GM19351 (cell line): ENCODE measurements at regions not wholly inside any gene's neighbourhood (a gene's known extent, or its start where the extent isn't known, plus 50 kb on each side); places are given as distances from the start of the nearest gene placed in this dataset.

ENCODE experiments used
- ATAC-seq: cut with Tn5 transposase; IDR thresholded peaks from one replicate; pipeline ENCODE4 v1.9.1; 2021; ENCODE audit warnings: mild to moderate bottlenecking, moderate library complexity; ENCODE audit not compliant: unreplicated experiment

- ATAC-seq: no peak
These were observed 56.6 kb upstream of the BCOR start for GRCh38 chrX:40154250-40154852.

DNA sequence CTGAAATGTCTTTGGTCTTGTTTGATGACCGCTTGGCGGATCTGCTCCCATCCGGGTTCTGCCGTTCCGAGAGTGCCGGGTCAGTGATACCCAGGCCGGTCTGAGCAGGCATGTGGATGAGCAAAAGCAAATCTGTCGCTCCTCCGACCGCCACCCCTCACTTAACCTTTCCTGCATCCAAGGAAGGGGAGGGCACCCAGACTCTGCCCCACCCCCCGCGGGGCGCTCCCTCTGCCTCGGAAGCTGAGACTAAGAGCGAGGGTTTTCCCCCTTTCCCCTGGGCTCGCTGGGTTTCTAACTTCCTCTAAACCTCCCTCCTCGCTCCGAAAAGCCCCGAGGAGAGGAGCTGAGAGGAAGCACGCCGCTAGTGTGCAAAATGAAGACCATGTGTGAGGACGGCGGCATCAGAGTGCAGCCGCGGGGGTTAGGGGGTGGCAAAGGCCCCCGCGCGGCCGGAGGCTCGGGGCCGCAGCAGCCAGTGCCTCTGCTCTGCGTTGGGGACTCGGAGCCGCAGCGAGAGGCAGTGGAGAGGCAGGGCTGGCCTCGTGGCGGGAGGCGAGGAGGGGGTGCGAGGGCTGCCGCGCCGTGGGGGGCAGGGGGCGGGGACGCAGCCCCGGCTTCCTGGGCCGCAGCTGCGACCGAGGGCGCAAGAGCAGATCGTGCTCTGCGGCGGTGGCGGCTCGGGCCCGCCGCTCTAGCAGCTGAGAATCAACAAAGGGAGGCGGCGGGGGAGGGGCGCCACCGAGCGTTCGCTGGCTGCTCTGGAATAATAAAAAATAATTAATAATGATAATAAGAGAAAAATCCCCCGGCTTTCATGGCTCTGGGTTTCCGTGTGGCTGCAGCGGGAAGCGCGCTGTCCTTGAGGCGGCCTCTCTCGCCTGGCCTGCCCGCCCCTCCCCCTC, 55.8 kb upstream of the BCOR start:
- peak; percentile 57 for ATAC-seq

GRCh38 chrX:40152741-40153344, 55.1 kb upstream of the BCOR start:
- ATAC-seq: no peak

- no peak for ATAC-seq
These were observed 54.5 kb upstream of the BCOR start for GRCh38 chrX:40152173-40152711.

- no peak for ATAC-seq
These were observed 53.7 kb upstream of the BCOR start for GRCh38 chrX:40151211-40152172.

- no peak for ATAC-seq
These were observed 52.7 kb upstream of the BCOR start for GRCh38 chrX:40150503-40150902.

DNA sequence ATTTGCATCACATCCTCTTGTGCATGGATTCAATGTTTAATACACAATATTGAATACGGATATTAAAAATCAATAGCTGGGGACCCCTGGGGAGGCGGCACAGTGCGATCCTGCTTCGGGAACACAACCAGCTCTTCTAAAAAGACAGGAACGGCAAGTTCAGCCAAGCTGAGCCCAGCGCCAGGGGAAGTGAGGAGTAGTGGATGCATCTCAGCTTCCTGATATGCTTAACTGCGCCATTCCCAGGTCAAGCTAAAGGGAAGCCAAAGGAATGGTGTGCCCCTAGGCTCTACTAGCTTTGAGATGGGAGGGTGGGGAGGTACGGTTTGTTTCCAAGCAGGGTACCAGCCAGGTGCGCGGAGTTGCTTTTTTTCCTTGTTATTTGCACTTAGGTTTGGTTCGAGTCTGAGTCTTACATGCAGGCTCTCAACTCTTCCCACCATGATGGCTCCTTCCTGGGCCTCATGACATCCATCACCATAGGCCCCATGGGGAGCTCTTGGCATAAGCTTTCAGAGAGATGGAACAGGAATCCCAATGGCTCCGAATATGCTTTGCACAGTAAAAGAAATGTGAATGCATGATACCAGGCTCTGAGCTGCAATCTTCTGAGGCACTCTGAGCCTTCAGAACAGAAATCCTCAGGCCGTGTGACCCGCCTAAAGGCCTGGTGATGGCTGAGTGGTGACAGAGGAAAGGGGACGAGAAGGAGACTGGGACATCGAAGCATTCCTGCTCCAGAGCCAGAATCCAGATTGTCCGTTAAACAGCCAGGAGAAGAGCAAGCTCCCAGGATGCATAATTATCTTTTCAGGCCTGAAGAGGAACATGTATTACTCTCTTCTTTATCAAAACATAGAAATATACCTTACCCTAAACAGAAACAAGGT, 51.8 kb upstream of the BCOR start:
- no peak for ATAC-seq

DNA sequence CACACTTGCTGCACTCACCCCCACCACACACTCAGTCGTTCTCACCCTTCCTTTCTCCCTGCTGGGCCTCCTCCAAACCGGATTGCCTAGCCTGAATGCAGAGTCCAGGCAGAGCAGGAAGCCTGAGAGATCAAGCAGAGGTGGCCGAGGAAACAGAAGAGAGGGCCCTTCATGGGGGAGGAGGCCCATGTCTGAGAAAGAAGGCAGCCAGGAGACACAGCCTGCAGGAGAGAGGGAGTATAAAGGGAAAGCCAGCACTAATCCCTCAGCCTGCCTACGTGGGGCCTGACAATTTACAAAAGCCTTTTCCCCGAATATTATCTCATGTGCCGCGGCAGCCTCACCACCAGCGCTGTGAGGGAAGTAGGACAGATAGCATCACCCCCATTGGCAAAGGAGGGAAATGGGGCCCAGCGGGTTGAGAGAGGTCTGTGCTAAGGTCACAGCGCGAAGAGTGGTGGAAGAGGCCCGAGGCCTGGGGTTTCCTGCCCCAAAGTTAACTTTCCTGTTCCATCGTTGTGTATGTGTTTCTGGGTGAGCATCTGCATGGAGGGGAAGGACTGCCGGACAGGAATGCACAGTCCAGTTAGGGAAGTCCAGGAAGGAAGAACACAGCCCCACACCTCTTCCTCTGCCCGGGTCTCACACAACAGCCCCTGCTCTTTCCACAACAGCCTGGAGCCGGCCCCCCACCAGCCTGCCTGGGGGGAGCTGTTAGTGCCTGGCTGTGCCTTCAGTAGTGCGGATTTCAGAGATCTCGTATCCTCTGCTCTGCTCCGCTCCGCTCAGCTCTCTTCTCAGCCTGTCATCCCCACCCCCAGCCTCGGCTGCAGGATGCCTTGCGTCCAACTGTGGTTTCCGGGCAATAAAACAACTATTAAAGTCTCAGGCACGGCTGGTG, 50.9 kb upstream of the BCOR start:
- no peak for ATAC-seq

DNA sequence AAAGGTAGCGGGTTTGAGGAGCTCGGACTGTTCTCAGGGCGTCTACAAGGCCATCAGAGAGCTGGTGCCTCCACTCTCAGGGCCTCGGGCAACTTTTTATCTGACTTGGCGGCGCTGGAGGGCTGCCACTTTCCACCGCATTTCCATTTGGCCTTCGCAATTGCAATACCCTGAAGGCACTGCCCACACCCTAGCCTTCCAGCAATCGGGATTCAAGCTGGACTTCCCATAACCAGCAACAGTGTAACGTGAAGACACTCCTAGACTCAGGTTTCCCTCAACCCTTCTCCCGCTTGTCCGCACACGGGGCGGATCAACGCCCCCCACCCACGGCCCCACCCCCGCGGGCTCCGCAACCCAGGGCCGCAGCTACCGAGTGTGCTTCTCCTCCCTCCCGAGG, 50.2 kb upstream of the BCOR start:
- no peak for ATAC-seq
